GM12874 (cell line): ENCODE measurements at regions not wholly inside any gene's neighbourhood (a gene's known extent, or its start where the extent isn't known, plus 50 kb on each side); places are given as distances from the start of the nearest gene placed in this dataset.

Experiments used
- CTCF ChIP-seq: IDR thresholded peaks from 2 replicates; pipeline ENCODE4 v1.5.1; 2011; ENCODE audit warnings: low read depth, mild to moderate bottlenecking, control low read depth, low read length, moderate library complexity; ENCODE audit not compliant: insufficient read depth

GRCh38 chr5:24177821-24178220 lies 467.0 kb downstream of the CDH10 start:
- TF ChIP-seq CTCF: no peak

- TF ChIP-seq CTCF: no peak
Observed at GRCh38 chr5:24183981-24184380, 460.8 kb downstream of the CDH10 start.

- no peak for TF ChIP-seq CTCF
Observed at GRCh38 chr5:24188216-24188925, 456.4 kb downstream of the CDH10 start.

- no peak for TF ChIP-seq CTCF
Observed at GRCh38 chr5:24196789-24197188, 448.0 kb downstream of the CDH10 start.

- no peak for TF ChIP-seq CTCF
Observed at GRCh38 chr5:24208686-24209106, 436.1 kb downstream of the CDH10 start.

- no peak for TF ChIP-seq CTCF
Observed at GRCh38 chr5:24215114-24215513, 429.7 kb downstream of the CDH10 start.

- no peak for TF ChIP-seq CTCF
Observed at GRCh38 chr5:24222876-24223275, 421.9 kb downstream of the CDH10 start.
